MM.1S (cell line): ENCODE measurements at regions not wholly inside any gene's neighbourhood (a gene's known extent, or its start where the extent isn't known, plus 50 kb on each side); places are given as distances from the start of the nearest gene placed in this dataset.

ENCODE experiments used
- CTCF ChIP-seq: fragments of 300-600 bp; sonication (generic); IDR thresholded peaks from 2 replicates; pipeline ENCODE4 v1.5.1; 2016; ENCODE audit warnings: antibody characterized with exemption, low read length, mixed read lengths
- EZH2 ChIP-seq: fragments of 300-600 bp; sonication (generic); optimal IDR thresholded peaks from 2 replicates; pipeline ENCODE3; 2017; ENCODE audit warnings: low read depth, mild to moderate bottlenecking, antibody characterized with exemption, low read length, mixed read lengths

GRCh38 chr14:54226103-54226502, 170.7 kb upstream of the CDKN3 start:
- TF ChIP-seq CTCF (no peak), EZH2 (no peak)
